ENCODE measurements at regions not wholly inside any gene's neighbourhood (a gene's known extent, or its start where the extent isn't known, plus 50 kb on each side); places are given as distances from the start of the nearest gene placed in this dataset.

DNA sequence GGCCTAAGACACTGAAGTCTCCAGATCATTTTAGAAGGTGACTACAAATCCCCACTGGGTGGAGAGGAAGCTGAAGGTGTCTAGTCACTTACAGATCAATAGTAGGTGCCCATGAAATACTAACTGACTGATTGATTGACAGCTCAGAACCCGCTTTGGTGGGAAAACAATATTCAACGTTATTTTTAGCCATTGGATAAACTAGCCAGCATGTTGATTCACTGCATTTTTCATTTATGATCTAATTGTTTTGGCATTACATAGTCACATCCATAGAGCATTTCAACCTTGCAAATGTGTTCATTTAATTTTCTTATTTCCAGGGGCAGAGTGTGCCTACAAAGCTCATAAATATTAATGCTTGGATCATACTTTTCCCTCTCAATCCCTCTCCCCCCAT, 162.3 kb downstream of the MREG start:
- Histone ChIP-seq H3K27me3 (no peaks in the 10 kb centered on the region), H3K4me1 (ENCODE audit: low read depth) (peaks cover 3% of the 10 kb centered on the region), H3K36me3 (no peaks in the 10 kb centered on the region), H3K27ac (no peak overlapping the region), H3K4me3 (no peak overlapping the region), H3K9me3 (ENCODE audit: low read depth) (no peaks in the 10 kb centered on the region)
- no peak for DNase-seq (ENCODE audit: low read depth in 1 of 2, low spot score in 1 of 2)
- TF ChIP-seq, protein P1, sequence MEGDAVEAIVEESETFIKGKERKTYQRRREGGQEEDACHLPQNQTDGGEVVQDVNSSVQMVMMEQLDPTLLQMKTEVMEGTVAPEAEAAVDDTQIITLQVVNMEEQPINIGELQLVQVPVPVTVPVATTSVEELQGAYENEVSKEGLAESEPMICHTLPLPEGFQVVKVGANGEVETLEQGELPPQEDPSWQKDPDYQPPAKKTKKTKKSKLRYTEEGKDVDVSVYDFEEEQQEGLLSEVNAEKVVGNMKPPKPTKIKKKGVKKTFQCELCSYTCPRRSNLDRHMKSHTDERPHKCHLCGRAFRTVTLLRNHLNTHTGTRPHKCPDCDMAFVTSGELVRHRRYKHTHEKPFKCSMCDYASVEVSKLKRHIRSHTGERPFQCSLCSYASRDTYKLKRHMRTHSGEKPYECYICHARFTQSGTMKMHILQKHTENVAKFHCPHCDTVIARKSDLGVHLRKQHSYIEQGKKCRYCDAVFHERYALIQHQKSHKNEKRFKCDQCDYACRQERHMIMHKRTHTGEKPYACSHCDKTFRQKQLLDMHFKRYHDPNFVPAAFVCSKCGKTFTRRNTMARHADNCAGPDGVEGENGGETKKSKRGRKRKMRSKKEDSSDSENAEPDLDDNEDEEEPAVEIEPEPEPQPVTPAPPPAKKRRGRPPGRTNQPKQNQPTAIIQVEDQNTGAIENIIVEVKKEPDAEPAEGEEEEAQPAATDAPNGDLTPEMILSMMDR (IDR thresholded peaks at IDR 0.05; ENCODE audit: low read depth, low read length) = no peak

DNA sequence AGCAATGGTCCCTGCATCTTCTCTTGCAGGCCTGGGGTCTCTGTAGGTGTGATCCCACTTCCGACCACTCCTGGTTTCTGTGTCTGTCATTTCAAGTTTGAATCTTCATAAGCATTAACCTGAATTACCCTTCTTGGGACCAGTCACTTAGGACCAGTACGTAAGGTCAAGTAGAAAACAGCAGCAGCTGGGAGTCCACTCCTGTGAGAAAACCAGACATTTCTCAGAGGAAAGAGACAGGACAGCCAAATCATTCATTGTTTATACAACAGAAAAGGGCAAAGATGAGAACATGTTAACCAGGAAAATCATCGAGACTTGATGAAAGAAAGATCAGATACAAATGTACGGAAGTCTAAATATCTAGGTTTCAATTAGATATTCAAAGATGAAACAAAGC, 163.0 kb downstream of the MREG start:
- Histone ChIP-seq H3K9me3 (ENCODE audit: low read depth) (no peaks in the 10 kb centered on the region), H3K4me3 (no peak overlapping the region), H3K4me1 (ENCODE audit: low read depth) (peaks cover 3% of the 10 kb centered on the region), H3K27me3 (no peaks in the 10 kb centered on the region), H3K36me3 (no peaks in the 10 kb centered on the region), H3K27ac (no peak overlapping the region)
- DNase-seq (ENCODE audit: low read depth in 1 of 2, low spot score in 1 of 2) = no peak
- TF ChIP-seq, protein P1 (IDR thresholded peaks at IDR 0.05; ENCODE audit: low read depth, low read length) = no peak

DNA sequence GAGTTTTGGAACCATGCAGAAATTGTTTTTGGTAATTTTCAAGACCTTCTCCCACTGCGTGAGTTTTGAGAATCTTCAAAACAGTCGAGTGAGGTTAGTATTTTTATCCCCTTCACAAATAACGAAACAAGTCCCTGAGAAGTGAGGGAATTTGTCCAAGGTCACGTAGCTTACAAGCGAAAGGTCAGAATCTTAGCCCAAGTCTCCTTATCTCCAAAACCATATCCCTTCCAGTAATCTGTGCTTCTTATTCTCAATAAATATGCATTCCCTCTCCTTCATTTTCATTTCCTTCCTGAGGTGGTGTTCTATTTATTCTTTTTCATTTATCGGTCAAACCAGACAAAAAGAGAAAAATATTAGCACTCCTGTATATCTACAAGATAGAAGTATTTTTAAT, 163.6 kb downstream of the MREG start:
- H3K27me3 ChIP-seq = no peaks in the 10 kb centered on the region
- TF ChIP-seq, protein P1 (IDR thresholded peaks at IDR 0.05; ENCODE audit: low read depth, low read length) = no peak
- H3K4me1 ChIP-seq (ENCODE audit: low read depth) = peaks cover 3% of the 10 kb centered on the region
- H3K27ac ChIP-seq = no peak overlapping the region
- H3K4me3 ChIP-seq = no peak overlapping the region
- no peak for DNase-seq (ENCODE audit: low read depth in 1 of 2, low spot score in 1 of 2)
- H3K9me3 ChIP-seq (ENCODE audit: low read depth) = no peaks in the 10 kb centered on the region
- no peaks in the 10 kb centered on the region for H3K36me3 ChIP-seq

DNA sequence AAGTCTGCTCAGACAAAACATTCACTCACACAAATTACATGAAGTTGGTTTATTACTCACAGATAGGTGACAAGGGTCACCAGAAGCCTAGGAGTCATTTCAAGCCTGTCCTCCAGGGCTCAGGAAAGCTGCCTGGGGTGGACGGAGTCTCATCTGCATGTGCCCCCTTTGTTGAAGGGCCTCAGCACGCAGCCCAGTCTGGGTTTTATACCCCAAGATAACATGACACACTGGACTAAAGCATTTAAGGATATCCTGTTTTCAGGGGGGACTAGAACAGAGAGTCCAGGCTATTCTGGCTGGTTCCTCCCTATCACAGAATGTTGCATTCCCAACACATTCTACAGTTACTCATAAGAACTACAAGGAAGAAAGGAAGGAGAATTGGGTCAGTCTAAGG, 164.7 kb downstream of the MREG start:
- Histone ChIP-seq H3K4me1 (ENCODE audit: low read depth) (peaks cover 3% of the 10 kb centered on the region), H3K9me3 (ENCODE audit: low read depth) (no peaks in the 10 kb centered on the region), H3K4me3 (no peak overlapping the region), H3K36me3 (no peaks in the 10 kb centered on the region), H3K27ac (no peak overlapping the region), H3K27me3 (no peaks in the 10 kb centered on the region)
- TF ChIP-seq, protein P1 (IDR thresholded peaks at IDR 0.05; ENCODE audit: low read depth, low read length) = no peak
- no peak for DNase-seq (ENCODE audit: low read depth in 1 of 2, low spot score in 1 of 2)

DNA sequence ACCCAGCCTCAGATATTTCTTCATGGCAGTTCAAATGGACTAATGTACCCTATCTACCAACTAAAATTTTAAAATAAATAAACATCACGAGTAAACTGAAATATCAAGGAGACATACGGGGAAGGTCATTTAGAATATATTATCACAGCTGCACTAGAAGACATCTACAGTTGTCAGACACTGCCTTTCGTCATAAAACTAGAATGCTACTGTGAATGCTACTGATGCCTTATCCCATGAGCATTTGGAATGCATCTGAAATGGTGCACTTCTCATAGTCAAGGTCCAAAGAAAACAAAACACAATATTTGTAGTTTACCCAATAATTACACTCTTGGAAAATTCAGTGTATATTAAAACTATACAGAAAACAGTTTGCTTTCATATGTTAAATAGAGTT, 165.2 kb downstream of the MREG start:
- Histone ChIP-seq H3K9me3 (ENCODE audit: low read depth) (no peaks in the 10 kb centered on the region), H3K4me3 (no peak overlapping the region), H3K4me1 (ENCODE audit: low read depth) (peaks cover 3% of the 10 kb centered on the region), H3K27me3 (no peaks in the 10 kb centered on the region), H3K36me3 (no peaks in the 10 kb centered on the region), H3K27ac (no peak overlapping the region)
- DNase-seq (ENCODE audit: low read depth in 1 of 2, low spot score in 1 of 2) = no peak
- TF ChIP-seq, protein P1 (IDR thresholded peaks at IDR 0.05; ENCODE audit: low read depth, low read length) = no peak

DNA sequence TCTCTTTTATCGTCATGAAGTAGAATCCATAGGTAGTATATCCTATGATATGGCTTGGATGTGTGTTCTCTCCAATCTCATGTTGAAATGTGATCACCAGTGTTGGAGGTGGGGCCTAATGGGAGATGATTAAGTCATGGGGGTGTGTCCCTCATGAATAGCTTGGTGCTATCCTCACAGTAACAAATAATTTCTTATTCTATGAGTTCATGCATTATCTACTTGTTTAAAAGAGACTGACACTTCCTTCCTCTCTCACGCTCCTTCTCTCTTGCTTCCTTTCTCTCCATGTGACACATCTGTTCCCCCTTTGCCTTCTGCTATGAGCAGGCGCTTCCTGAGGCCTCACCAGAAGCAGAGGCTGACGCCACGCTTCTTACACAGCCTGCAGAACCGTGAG, 165.6 kb downstream of the MREG start:
- TF ChIP-seq, protein P1 (IDR thresholded peaks at IDR 0.05; ENCODE audit: low read depth, low read length) = no peak
- Histone ChIP-seq H3K4me1 (ENCODE audit: low read depth) (peaks cover 3% of the 10 kb centered on the region), H3K27me3 (no peaks in the 10 kb centered on the region), H3K9me3 (ENCODE audit: low read depth) (no peaks in the 10 kb centered on the region), H3K4me3 (no peak overlapping the region), H3K27ac (no peak overlapping the region), H3K36me3 (no peaks in the 10 kb centered on the region)
- DNase-seq (ENCODE audit: low read depth in 1 of 2, low spot score in 1 of 2) = peak in 1 of 2 donors; percentile 46
